ENCODE measurements at regions not wholly inside any gene's neighbourhood (a gene's known extent, or its start where the extent isn't known, plus 50 kb on each side); places are given as distances from the start of the nearest gene placed in this dataset.

DNA sequence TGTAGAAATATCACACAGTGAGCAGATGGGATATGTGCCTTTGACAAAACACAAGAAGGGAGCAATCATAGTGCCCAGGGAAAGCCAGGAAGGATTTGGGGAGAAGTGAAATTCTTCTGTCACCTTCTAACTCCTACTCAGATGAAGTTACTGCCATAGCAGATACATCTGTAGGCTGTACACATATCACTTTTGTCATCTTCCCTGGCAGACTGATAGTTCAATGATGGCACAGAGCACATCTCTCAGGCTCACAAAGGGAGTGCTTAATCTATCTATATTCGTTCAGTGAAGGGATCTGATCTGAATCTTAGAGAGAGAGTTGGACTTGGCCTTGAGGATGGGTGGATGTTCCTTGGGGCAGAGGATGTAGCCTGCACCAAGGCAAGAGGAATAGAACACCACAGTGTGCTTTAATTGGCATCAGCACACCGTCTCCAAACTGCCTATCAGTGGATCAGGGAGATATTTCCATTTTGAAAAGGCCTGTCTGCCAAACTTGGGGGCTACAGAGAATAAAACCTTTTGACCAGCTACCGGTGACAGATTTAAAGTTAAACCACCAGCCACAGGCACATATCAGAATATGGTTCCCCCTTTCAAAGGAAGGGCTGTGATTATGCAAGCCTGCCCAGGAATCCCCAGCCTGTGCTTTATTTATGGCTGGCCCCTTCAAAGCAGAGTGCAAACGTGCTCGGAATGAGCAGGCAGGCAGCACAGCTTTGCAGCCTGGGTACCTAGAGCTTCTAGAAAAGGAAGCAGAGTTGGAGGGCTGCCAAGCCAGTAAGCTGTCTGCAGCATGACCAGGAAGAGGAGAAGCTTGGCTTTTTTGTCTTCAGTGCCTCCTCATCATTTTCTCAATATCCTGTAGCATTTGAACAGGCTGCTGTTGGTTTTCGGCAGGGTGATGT, 165.5 kb upstream of the DYRK2 start:
- no peak for TF ChIP-seq EZH2 (IDR thresholded peaks at IDR 0.05; ENCODE audit: borderline replicate concordance, insufficient read depth, low read length, poor library complexity, severe bottlenecking)
- TF ChIP-seq POLR2AphosphoS5 (IDR thresholded peaks at IDR 0.05) = no peak
- TF ChIP-seq, protein P1, sequence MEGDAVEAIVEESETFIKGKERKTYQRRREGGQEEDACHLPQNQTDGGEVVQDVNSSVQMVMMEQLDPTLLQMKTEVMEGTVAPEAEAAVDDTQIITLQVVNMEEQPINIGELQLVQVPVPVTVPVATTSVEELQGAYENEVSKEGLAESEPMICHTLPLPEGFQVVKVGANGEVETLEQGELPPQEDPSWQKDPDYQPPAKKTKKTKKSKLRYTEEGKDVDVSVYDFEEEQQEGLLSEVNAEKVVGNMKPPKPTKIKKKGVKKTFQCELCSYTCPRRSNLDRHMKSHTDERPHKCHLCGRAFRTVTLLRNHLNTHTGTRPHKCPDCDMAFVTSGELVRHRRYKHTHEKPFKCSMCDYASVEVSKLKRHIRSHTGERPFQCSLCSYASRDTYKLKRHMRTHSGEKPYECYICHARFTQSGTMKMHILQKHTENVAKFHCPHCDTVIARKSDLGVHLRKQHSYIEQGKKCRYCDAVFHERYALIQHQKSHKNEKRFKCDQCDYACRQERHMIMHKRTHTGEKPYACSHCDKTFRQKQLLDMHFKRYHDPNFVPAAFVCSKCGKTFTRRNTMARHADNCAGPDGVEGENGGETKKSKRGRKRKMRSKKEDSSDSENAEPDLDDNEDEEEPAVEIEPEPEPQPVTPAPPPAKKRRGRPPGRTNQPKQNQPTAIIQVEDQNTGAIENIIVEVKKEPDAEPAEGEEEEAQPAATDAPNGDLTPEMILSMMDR (IDR thresholded peaks at IDR 0.05; ENCODE audit: poor library complexity, severe bottlenecking) = no peak
- no peak for TF ChIP-seq SMC3 (conservative IDR thresholded peaks at IDR 0.05; ENCODE audit: poor library complexity)

Data from neural cell (in vitro differentiated cells).